Activated CD4-positive, alpha-beta T cell treated with anti-CD3 and anti-CD28 coated beads for 4 hours (primary cell): ENCODE measurements at regions not wholly inside any gene's neighbourhood (a gene's known extent, or its start where the extent isn't known, plus 50 kb on each side); places are given as distances from the start of the nearest gene placed in this dataset.

Source experiments
- DNase-seq, 2 donors: peaks; one replicate each; pipeline ENCODE4 v3.0.0-alpha.2; 2020

GRCh38 chr15:93247466-93248121, 158.6 kb upstream of the RGMA start:
- no peak for DNase-seq

- DNase-seq: no peak
Observed at GRCh38 chr15:93246266-93247242, 157.5 kb upstream of the RGMA start.

GRCh38 chr15:93245661-93246042, 156.6 kb upstream of the RGMA start:
- no peak for DNase-seq

GRCh38 chr15:93244696-93245660, 156.0 kb upstream of the RGMA start:
- no peak for DNase-seq

- no peak for DNase-seq
Observed at GRCh38 chr15:93243573-93243972, 154.6 kb upstream of the RGMA start.

- no peak for DNase-seq
Observed at GRCh38 chr15:93241696-93242585, 152.9 kb upstream of the RGMA start.

- DNase-seq: no peak
Observed at GRCh38 chr15:93239993-93240392, 151.0 kb upstream of the RGMA start.

- no peak for DNase-seq
Observed at GRCh38 chr15:93239591-93239990, 150.6 kb upstream of the RGMA start.

GRCh38 chr15:93238641-93239040, 149.6 kb upstream of the RGMA start:
- DNase-seq: no peak

GRCh38 chr15:93235926-93236780, 147.1 kb upstream of the RGMA start:
- no peak for DNase-seq

GRCh38 chr15:93235269-93235668, 146.3 kb upstream of the RGMA start:
- no peak for DNase-seq

GRCh38 chr15:93233710-93234109, 144.7 kb upstream of the RGMA start:
- no peak for DNase-seq

GRCh38 chr15:93232845-93233244, 143.8 kb upstream of the RGMA start:
- no peak for DNase-seq

GRCh38 chr15:93231994-93232393, 143.0 kb upstream of the RGMA start:
- DNase-seq: no peak

GRCh38 chr15:93231261-93231925, 142.4 kb upstream of the RGMA start:
- DNase-seq: no peak

- no peak for DNase-seq
Observed at GRCh38 chr15:93228546-93228945, 139.5 kb upstream of the RGMA start.

- DNase-seq: no peak
Observed at GRCh38 chr15:93223803-93224202, 134.8 kb upstream of the RGMA start.

- no peak for DNase-seq
Observed at GRCh38 chr15:93221759-93222158, 132.7 kb upstream of the RGMA start.

GRCh38 chr15:93219859-93220420, 130.9 kb upstream of the RGMA start:
- no peak for DNase-seq

- DNase-seq: no peak
Observed at GRCh38 chr15:93217343-93217742, 128.3 kb upstream of the RGMA start.
